OCI-LY7 (cell line): ENCODE measurements at regions not wholly inside any gene's neighbourhood (a gene's known extent, or its start where the extent isn't known, plus 50 kb on each side); places are given as distances from the start of the nearest gene placed in this dataset.

Experiments used
- BruUV-seq: library from RNA; stranded (reverse); fragments of 400-500 nt; replicated peaks from 2 replicates; lab custom pipeline; 2021; lab: Mats Ljungman, UMichigan
- CTCF ChIA-PET: fragments of 300-600 bp; sonication (Branson Sonifier 250); formaldehyde crosslinking; loops from one replicate; lab custom pipeline; 2022; ENCODE audit warnings: antibody characterized with exemption; ENCODE audit not compliant: unreplicated experiment; lab: Charles Lee
- POLR2A ChIA-PET: fragments of 300-600 bp; sonication (Branson Sonifier 250); formaldehyde crosslinking; loops from one replicate; lab custom pipeline; 2022; ENCODE audit warnings: antibody characterized with exemption; lab: Charles Lee
- DNase-seq: peaks from one replicate; pipeline ENCODE4 v3.0.0-alpha.2; 2015; ENCODE audit warnings: low spot score
- H2AFZ ChIP-seq: fragments of 200-600 bp; sonication (generic), shearing (Covaris generic); 2 replicates; pipeline ENCODE4 v1.6.1; 2014; ENCODE audit warnings: mild to moderate bottlenecking, antibody characterized with exemption, low read length, moderate library complexity
- H3K27ac ChIP-seq: fragments of 200-600 bp; sonication (generic); 2 replicates; pipeline ENCODE4 v1.5.1; 2014; ENCODE audit warnings: mixed run types, low read depth, mild to moderate bottlenecking, moderate library complexity, low read length, inconsistent platforms; ENCODE audit not compliant: poor library complexity, severe bottlenecking
- H3K36me3 ChIP-seq: fragments of 200-600 bp; sonication (generic); 2 replicates; pipeline ENCODE4 v1.6.1; 2014; ENCODE audit warnings: mild to moderate bottlenecking, antibody characterized with exemption, low read length, moderate library complexity, mixed read lengths; ENCODE audit not compliant: insufficient read depth
- H3K4me1 ChIP-seq: fragments of 200-600 bp; sonication (generic); 2 replicates; pipeline ENCODE4 v1.5.1; 2014; ENCODE audit warnings: mild to moderate bottlenecking, low read length; ENCODE audit not compliant: insufficient read depth, poor library complexity, severe bottlenecking
- H3K4me2 ChIP-seq: fragments of 200-600 bp; sonication (generic); 2 replicates; pipeline ENCODE4 v1.6.1; 2014; ENCODE audit warnings: mild to moderate bottlenecking, low read length
- H3K4me3 ChIP-seq: fragments of 200-600 bp; sonication (generic); 2 replicates; pipeline ENCODE4 v1.5.1; 2014; ENCODE audit warnings: mild to moderate bottlenecking, low read depth, low read length; ENCODE audit not compliant: poor library complexity, severe bottlenecking
- H3K79me2 ChIP-seq: fragments of 200-600 bp; sonication (generic); 2 replicates; pipeline ENCODE4 v1.6.1; 2016; ENCODE audit warnings: low read depth, mild to moderate bottlenecking, low read length, moderate library complexity, mixed read lengths; ENCODE audit not compliant: insufficient read depth
- H3K9me2 ChIP-seq: fragments of 200-600 bp; sonication (generic); 2 replicates; pipeline ENCODE4 v1.6.1; 2016; ENCODE audit warnings: mild to moderate bottlenecking, low read length, mixed read lengths; ENCODE audit not compliant: insufficient read depth
- H3K9me3 ChIP-seq: fragments of 200-600 bp; sonication (generic); 2 replicates; pipeline ENCODE4 v1.6.1; 2014; ENCODE audit warnings: mild to moderate bottlenecking, mixed run types, low read length, mixed read lengths
- H4K20me1 ChIP-seq: fragments of 200-600 bp; sonication (generic); 2 replicates; pipeline ENCODE4 v1.6.1; 2014; ENCODE audit warnings: mild to moderate bottlenecking, antibody characterized with exemption, low read length, moderate library complexity, mixed read lengths; ENCODE audit not compliant: insufficient read depth
- CTCF ChIP-seq: fragments of 200-600 bp; sonication (generic); conservative IDR thresholded peaks from 2 replicates; pipeline ENCODE4 v1.5.1; 2014; ENCODE audit warnings: mild to moderate bottlenecking, antibody characterized with exemption, low read length, moderate library complexity, mixed read lengths
- EZH2phosphoT487 ChIP-seq: fragments of 200-600 bp; sonication (generic); IDR thresholded peaks from 2 replicates; pipeline ENCODE4 v1.6.1; 2018; ENCODE audit warnings: low read depth, borderline replicate concordance, mild to moderate bottlenecking, mixed run types, antibody characterized with exemption, low read length, moderate library complexity, mixed read lengths
- intact Hi-C: fragments of 100-400 bp; cut with micrococcal nuclease; formaldehyde crosslinking; loops from one replicate; pipeline ENCODE4 v1.10.0; 2022; ENCODE audit not compliant: unreplicated experiment

- intact Hi-C loops: no loop called here
- H4K20me1 ChIP-seq: no peaks in the 10 kb centered on the region
- BruUV-seq: no TSS peak
- H3K4me3 ChIP-seq: no peak overlapping the region
- no peaks in the 10 kb centered on the region for H3K79me2 ChIP-seq
- no peaks in the 10 kb centered on the region for H3K36me3 ChIP-seq
- no peak overlapping the region for H3K4me2 ChIP-seq
- TF ChIP-seq EZH2phosphoT487: no peak
- no peak overlapping the region for H2AFZ ChIP-seq
- ChIA-PET CTCF (no interaction called here), POLR2A (interaction anchor here (1.0 kb wide), 1 partner anchor 12 kb away, joined by 3 read pairs; no protein-coding TSS in a partner anchor)
- H3K4me1 ChIP-seq: no peaks in the 10 kb centered on the region
- DNase-seq: no peak
- H3K9me2 ChIP-seq: no peaks in the 10 kb centered on the region
- no peaks in the 10 kb centered on the region for H3K9me3 ChIP-seq
- no peak overlapping the region for H3K27ac ChIP-seq
Observed at GRCh38 chr10:10684972-10685371, 332.7 kb upstream of the CELF2 start.

GRCh38 chr10:10685566-10685965, 332.1 kb upstream of the CELF2 start:
- ChIA-PET POLR2A (interaction anchor here (0.6 to 1.0 kb wide), 3 partner anchors 12 to 1219 kb away, joined by 3 to 6 read pairs (median 3); no protein-coding TSS in a partner anchor), CTCF (no interaction called here)
- no peak overlapping the region for H3K4me3 ChIP-seq
- H3K4me1 ChIP-seq: no peaks in the 10 kb centered on the region
- no peak overlapping the region for H3K27ac ChIP-seq
- H3K36me3 ChIP-seq: no peaks in the 10 kb centered on the region
- no peak overlapping the region for H2AFZ ChIP-seq
- no peaks in the 10 kb centered on the region for H3K79me2 ChIP-seq
- TF ChIP-seq CTCF: no peak
- no peak for TF ChIP-seq EZH2phosphoT487
- no TSS peak for BruUV-seq
- DNase-seq: no peak
- H4K20me1 ChIP-seq: no peaks in the 10 kb centered on the region
- no peak overlapping the region for H3K4me2 ChIP-seq
- intact Hi-C loops: no loop called here
- H3K9me3 ChIP-seq: no peaks in the 10 kb centered on the region
- H3K9me2 ChIP-seq: no peaks in the 10 kb centered on the region; the same call in 1 of the 2 replicates

- H3K79me2 ChIP-seq: no peaks in the 10 kb centered on the region
- intact Hi-C loops: no loop called here
- no peaks in the 10 kb centered on the region for H3K9me3 ChIP-seq
- BruUV-seq: no TSS peak
- no peaks in the 10 kb centered on the region for H3K4me1 ChIP-seq
- H3K9me2 ChIP-seq: no peaks in the 10 kb centered on the region; the same call in 1 of the 2 replicates
- POLR2A ChIA-PET: no interaction called here
- no peak for DNase-seq
- TF ChIP-seq CTCF: no peak
- no peak for TF ChIP-seq EZH2phosphoT487
- no peak overlapping the region for H2AFZ ChIP-seq
- H3K36me3 ChIP-seq: no peaks in the 10 kb centered on the region
- no peak overlapping the region for H3K27ac ChIP-seq
- no peaks in the 10 kb centered on the region for H4K20me1 ChIP-seq
- no peak overlapping the region for H3K4me3 ChIP-seq
- H3K4me2 ChIP-seq: no peak overlapping the region
- CTCF ChIA-PET: no interaction called here
Observed at GRCh38 chr10:10687751-10688150, 329.9 kb upstream of the CELF2 start.
